HEK293T (cell line): ENCODE measurements at regions not wholly inside any gene's neighbourhood (a gene's known extent, or its start where the extent isn't known, plus 50 kb on each side); places are given as distances from the start of the nearest gene placed in this dataset.

Experiments
- ELF4 ChIP-seq: fragments of 450-650 bp; IDR thresholded peaks from 2 replicates; pipeline ENCODE4 v1.6.1; 2017; ENCODE audit warnings: antibody characterized with exemption
- FOXM1 ChIP-seq: fragments of 450-650 bp; IDR thresholded peaks from 2 replicates; pipeline ENCODE4 v1.6.1; 2017; ENCODE audit warnings: mild to moderate bottlenecking, borderline replicate concordance
- L3MBTL2 ChIP-seq: fragments of 450-650 bp; conservative IDR thresholded peaks from 2 replicates; pipeline ENCODE4 v1.6.1; 2016; ENCODE audit warnings: mild to moderate bottlenecking
- PKNOX1 ChIP-seq: fragments of 450-650 bp; IDR thresholded peaks from 2 replicates; pipeline ENCODE4 v1.6.1; 2016
- SUZ12 ChIP-seq: fragments of 450-650 bp; IDR thresholded peaks from 2 replicates; pipeline ENCODE4 v1.6.1; 2016; ENCODE audit warnings: mild to moderate bottlenecking

- TF ChIP-seq FOXM1 = no peak
- TF ChIP-seq SUZ12 = no peak
- TF ChIP-seq PKNOX1 = no peak
- no peak for TF ChIP-seq ELF4
- TF ChIP-seq L3MBTL2 = no peak
Observed at GRCh38 chr2:41711736-41712135, 336.1 kb upstream of the PKDCC start.
